ENCODE measurements at regions not wholly inside any gene's neighbourhood (a gene's known extent, or its start where the extent isn't known, plus 50 kb on each side); places are given as distances from the start of the nearest gene placed in this dataset.

DNA sequence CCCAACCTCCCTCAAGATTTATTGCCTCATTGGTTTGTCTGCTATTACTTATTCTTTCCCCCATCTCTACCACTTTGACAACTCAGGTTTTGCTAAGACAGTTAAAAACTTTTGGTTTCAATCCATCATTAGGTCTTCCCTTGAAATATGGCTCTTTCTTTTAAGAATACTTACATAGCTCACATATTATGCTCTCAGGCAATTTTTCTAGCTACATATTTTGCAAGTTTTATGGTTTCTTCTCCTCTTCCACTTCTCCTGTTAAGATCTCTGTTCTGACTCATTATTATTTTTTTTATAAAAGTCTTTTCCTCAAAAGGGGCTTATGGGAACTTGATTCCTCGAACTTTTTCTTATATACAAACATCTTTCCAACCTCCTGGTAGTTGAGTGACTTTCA is 192.4 kb upstream of the MPPED2 start:
- no peaks in the 10 kb centered on the region for H3K4me1 ChIP-seq (ENCODE audit: insufficient read depth, low read length)
- no peaks in the 10 kb centered on the region for H3K36me3 ChIP-seq (ENCODE audit: insufficient read depth, low read length)
- H3K36me3 Mint-ChIP-seq: no peaks in the 10 kb centered on the region
- H3K27me3 ChIP-seq (ENCODE audit: insufficient read depth, low read length, poor library complexity, severe bottlenecking): no peaks in the 10 kb centered on the region
- H3K27ac ChIP-seq (ENCODE audit: low read depth, low read length): no peak overlapping the region
- CTCF ChIA-PET: no interaction called here
- no peak for DNase-seq
- H3K4me3 Mint-ChIP-seq: no peak overlapping the region
- POLR2A ChIA-PET: no interaction called here
- no peak overlapping the region for H3K27ac Mint-ChIP-seq
- peaks cover 0 to 7% (median 0%) of the 10 kb centered on the region in 5 donors for H3K9me3 Mint-ChIP-seq
- no peak overlapping the region for H3K4me3 ChIP-seq (ENCODE audit: low read length)
- H3K9me3 ChIP-seq (ENCODE audit: low read length): no peaks in the 10 kb centered on the region
- no peaks in the 10 kb centered on the region for H3K27me3 Mint-ChIP-seq
- H3K4me1 Mint-ChIP-seq: no peaks in the 10 kb centered on the region

DNA sequence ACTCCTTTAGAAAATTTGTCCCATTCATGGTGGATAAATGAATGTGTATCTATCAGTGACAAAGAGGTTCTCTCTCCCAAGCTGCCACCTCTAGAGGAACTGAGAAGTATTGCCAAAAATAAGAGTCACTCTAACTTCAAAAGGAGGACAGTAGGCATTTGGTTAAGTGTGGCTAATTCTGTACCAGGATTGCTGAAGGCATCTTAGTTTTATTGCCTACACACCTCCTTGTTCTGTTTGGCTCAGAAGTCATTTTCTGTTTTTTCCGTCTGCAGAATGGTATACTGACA is 189.0 kb upstream of the MPPED2 start:
- H3K27me3 Mint-ChIP-seq: no peaks in the 10 kb centered on the region
- no peak overlapping the region for H3K27ac Mint-ChIP-seq
- Histone ChIP-seq H3K9me3 (ENCODE audit: low read length) (no peaks in the 10 kb centered on the region), H3K4me3 (ENCODE audit: low read length) (no peak overlapping the region), H3K36me3 (ENCODE audit: insufficient read depth, low read length) (no peaks in the 10 kb centered on the region), H3K27ac (ENCODE audit: low read depth, low read length) (no peak overlapping the region), H3K4me1 (ENCODE audit: insufficient read depth, low read length) (no peaks in the 10 kb centered on the region), H3K27me3 (ENCODE audit: insufficient read depth, low read length, poor library complexity, severe bottlenecking) (no peaks in the 10 kb centered on the region)
- no peak overlapping the region for H3K4me3 Mint-ChIP-seq
- peaks cover 0 to 4% (median 0%) of the 10 kb centered on the region in 5 donors for H3K9me3 Mint-ChIP-seq
- no peaks in the 10 kb centered on the region for H3K4me1 Mint-ChIP-seq
- ChIA-PET POLR2A (no interaction called here), CTCF (no interaction called here)
- H3K36me3 Mint-ChIP-seq: no peaks in the 10 kb centered on the region
- DNase-seq: no peak

DNA sequence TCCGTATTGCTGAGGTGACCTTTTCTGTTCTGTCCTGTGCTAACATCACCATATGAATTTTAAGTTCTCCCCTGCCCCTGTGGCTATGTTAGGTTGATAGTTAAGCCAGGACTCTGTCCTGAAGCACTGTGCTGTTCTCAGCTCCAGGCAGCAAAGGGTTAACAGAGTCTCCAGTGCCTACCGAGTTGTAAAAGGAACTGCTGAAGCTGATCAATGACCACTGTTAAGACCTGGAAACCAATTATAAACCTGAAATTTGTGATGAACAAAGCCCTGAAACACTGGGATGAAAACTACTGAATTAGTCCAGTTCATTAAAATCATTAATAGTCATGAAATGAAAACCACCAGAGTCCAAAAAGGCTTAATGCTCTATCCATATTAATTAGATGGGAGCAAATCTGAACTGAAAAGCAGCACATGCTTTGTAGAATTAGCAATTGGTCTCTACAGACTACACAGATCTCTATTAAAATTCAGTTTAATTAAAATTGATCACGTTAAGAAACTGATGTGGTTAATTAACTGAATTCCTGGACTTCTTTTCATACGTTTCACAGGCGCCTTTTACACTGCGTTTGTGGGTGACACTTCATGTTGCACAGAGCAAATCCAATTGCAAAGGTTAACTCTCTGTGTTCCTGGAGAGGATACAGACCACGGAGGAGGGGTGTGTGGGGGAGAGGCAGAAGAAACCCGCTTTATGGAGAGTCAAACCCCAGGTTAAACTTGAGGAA is 188.5 kb upstream of the MPPED2 start:
- no peaks in the 10 kb centered on the region for H3K27me3 Mint-ChIP-seq
- H3K27ac Mint-ChIP-seq: no peak overlapping the region
- peaks cover 0 to 4% (median 0%) of the 10 kb centered on the region in 5 donors for H3K9me3 Mint-ChIP-seq
- ChIA-PET POLR2A (no interaction called here), CTCF (interaction anchor here (1.1 kb wide), 1 partner anchor 9 kb away, joined by 4 read pairs; no protein-coding TSS in a partner anchor)
- no peaks in the 10 kb centered on the region for H3K4me1 ChIP-seq (ENCODE audit: insufficient read depth, low read length)
- no peak overlapping the region for H3K27ac ChIP-seq (ENCODE audit: low read depth, low read length)
- H3K36me3 Mint-ChIP-seq: no peaks in the 10 kb centered on the region
- no peaks in the 10 kb centered on the region for H3K27me3 ChIP-seq (ENCODE audit: insufficient read depth, low read length, poor library complexity, severe bottlenecking)
- DNase-seq: no peak
- H3K4me1 Mint-ChIP-seq: no peaks in the 10 kb centered on the region
- H3K9me3 ChIP-seq (ENCODE audit: low read length): no peaks in the 10 kb centered on the region
- H3K4me3 Mint-ChIP-seq: no peak overlapping the region
- H3K4me3 ChIP-seq (ENCODE audit: low read length): no peak overlapping the region
- H3K36me3 ChIP-seq (ENCODE audit: insufficient read depth, low read length): no peaks in the 10 kb centered on the region

GRCh38 chr11:30772908-30773307 is 186.8 kb upstream of the MPPED2 start:
- no peaks in the 10 kb centered on the region for H3K9me3 ChIP-seq (ENCODE audit: low read length)
- ChIA-PET CTCF (no interaction called here), POLR2A (no interaction called here)
- H3K4me3 Mint-ChIP-seq: no peak overlapping the region
- no peaks in the 10 kb centered on the region for H3K36me3 ChIP-seq (ENCODE audit: insufficient read depth, low read length)
- H3K4me1 ChIP-seq (ENCODE audit: insufficient read depth, low read length): no peaks in the 10 kb centered on the region
- H3K27ac Mint-ChIP-seq: no peak overlapping the region
- no peaks in the 10 kb centered on the region for H3K36me3 Mint-ChIP-seq
- H3K4me1 Mint-ChIP-seq: no peaks in the 10 kb centered on the region
- no peaks in the 10 kb centered on the region for H3K27me3 Mint-ChIP-seq
- no peaks in the 10 kb centered on the region for H3K27me3 ChIP-seq (ENCODE audit: insufficient read depth, low read length, poor library complexity, severe bottlenecking)
- no peak overlapping the region for H3K4me3 ChIP-seq (ENCODE audit: low read length)
- peaks cover 0 to 4% (median 0%) of the 10 kb centered on the region in 5 donors for H3K9me3 Mint-ChIP-seq
- DNase-seq: no peak
- H3K27ac ChIP-seq (ENCODE audit: low read depth, low read length): no peak overlapping the region

DNA sequence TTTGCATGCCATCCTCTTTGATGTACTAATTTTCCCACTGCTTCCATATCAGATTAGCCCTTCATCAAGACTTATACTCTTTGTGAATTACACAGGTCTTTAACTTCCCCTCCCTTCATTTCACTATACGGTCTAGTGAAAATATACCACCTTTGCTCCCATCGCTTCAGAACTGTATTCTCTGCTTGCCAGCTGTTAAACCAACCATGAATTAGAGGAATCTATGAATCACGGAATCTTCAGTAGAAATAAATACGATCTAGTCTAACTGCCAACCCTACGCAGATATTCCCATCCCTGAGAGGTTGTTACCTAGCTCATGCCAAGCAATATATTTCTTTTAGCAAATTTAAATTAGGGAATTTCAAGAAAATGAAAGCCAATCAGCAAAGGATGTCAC is 177.8 kb upstream of the MPPED2 start:
- DNase-seq: no peak
- Histone ChIP-seq H3K9me3 (ENCODE audit: low read length) (no peaks in the 10 kb centered on the region), H3K4me3 (ENCODE audit: low read length) (no peak overlapping the region), H3K27me3 (ENCODE audit: insufficient read depth, low read length, poor library complexity, severe bottlenecking) (no peaks in the 10 kb centered on the region), H3K27ac (ENCODE audit: low read depth, low read length) (no peak overlapping the region), H3K4me1 (ENCODE audit: insufficient read depth, low read length) (no peaks in the 10 kb centered on the region), H3K36me3 (ENCODE audit: insufficient read depth, low read length) (no peaks in the 10 kb centered on the region)
- Mint-ChIP-seq H3K4me3 (no peak overlapping the region), H3K27ac (no peak overlapping the region), H3K4me1 (no peaks in the 10 kb centered on the region), H3K9me3 (peaks cover 2 to 15% (median 5%) of the 10 kb centered on the region in 5 donors), H3K27me3 (no peaks in the 10 kb centered on the region), H3K36me3 (no peaks in the 10 kb centered on the region)
- ChIA-PET CTCF (no interaction called here), POLR2A (no interaction called here)

- no peaks in the 10 kb centered on the region for H3K27me3 ChIP-seq (ENCODE audit: insufficient read depth, low read length, poor library complexity, severe bottlenecking)
- no peak for DNase-seq
- ChIA-PET POLR2A (no interaction called here), CTCF (no interaction called here)
- no peaks in the 10 kb centered on the region for H3K27me3 Mint-ChIP-seq
- no peak overlapping the region for H3K27ac ChIP-seq (ENCODE audit: low read depth, low read length)
- no peaks in the 10 kb centered on the region for H3K4me1 Mint-ChIP-seq
- H3K36me3 Mint-ChIP-seq: no peaks in the 10 kb centered on the region
- no peak overlapping the region for H3K4me3 Mint-ChIP-seq
- no peaks in the 10 kb centered on the region for H3K36me3 ChIP-seq (ENCODE audit: insufficient read depth, low read length)
- H3K9me3 ChIP-seq (ENCODE audit: low read length): no peaks in the 10 kb centered on the region
- peaks cover 2 to 19% (median 5%) of the 10 kb centered on the region in 5 donors for H3K9me3 Mint-ChIP-seq
- H3K4me3 ChIP-seq (ENCODE audit: low read length): no peak overlapping the region
- no peaks in the 10 kb centered on the region for H3K4me1 ChIP-seq (ENCODE audit: insufficient read depth, low read length)
- H3K27ac Mint-ChIP-seq: no peak overlapping the region
Observed at GRCh38 chr11:30762188-30762587, 176.0 kb upstream of the MPPED2 start.

- Histone ChIP-seq H3K4me3 (ENCODE audit: low read length) (no peak overlapping the region), H3K36me3 (ENCODE audit: insufficient read depth, low read length) (no peaks in the 10 kb centered on the region), H3K9me3 (ENCODE audit: low read length) (no peaks in the 10 kb centered on the region), H3K4me1 (ENCODE audit: insufficient read depth, low read length) (no peaks in the 10 kb centered on the region), H3K27ac (ENCODE audit: low read depth, low read length) (no peak overlapping the region), H3K27me3 (ENCODE audit: insufficient read depth, low read length, poor library complexity, severe bottlenecking) (no peaks in the 10 kb centered on the region)
- H3K9me3 Mint-ChIP-seq: peaks cover 0 to 22% (median 5%) of the 10 kb centered on the region in 5 donors
- DNase-seq: no peak
- ChIA-PET CTCF (no interaction called here), POLR2A (no interaction called here)
- no peaks in the 10 kb centered on the region for H3K4me1 Mint-ChIP-seq
- H3K27me3 Mint-ChIP-seq: no peaks in the 10 kb centered on the region
- H3K36me3 Mint-ChIP-seq: no peaks in the 10 kb centered on the region
- no peak overlapping the region for H3K27ac Mint-ChIP-seq
- H3K4me3 Mint-ChIP-seq: no peak overlapping the region
Observed at GRCh38 chr11:30760345-30760744, 174.2 kb upstream of the MPPED2 start.

DNA sequence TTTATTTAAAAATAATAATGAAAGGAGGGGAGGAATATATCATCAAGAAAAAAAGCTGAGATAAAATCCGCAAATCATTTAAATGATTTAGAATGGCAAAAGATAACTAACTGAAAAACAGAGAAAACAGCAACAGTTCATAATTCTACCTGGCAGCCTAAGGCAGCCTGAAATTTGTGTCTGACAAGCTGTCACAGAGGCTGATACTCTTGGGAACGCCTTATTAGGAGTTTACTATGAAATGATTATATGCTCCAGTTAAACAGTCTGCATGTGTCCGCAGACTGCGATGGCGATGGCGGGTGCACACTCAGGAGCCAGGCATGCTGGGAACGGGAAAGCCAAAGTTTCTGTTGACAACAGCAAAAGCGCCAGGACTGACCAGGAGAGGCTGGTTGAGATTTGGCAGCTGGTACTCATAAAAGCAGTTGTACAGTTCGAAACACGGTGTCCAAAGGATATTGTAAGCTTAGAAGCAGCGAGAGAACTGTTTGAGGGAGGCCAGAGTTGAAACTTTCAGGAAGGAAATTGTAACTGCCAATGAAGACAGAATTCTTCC is 172.9 kb upstream of the MPPED2 start:
- Histone ChIP-seq H3K4me1 (ENCODE audit: insufficient read depth, low read length) (no peaks in the 10 kb centered on the region), H3K27me3 (ENCODE audit: insufficient read depth, low read length, poor library complexity, severe bottlenecking) (no peaks in the 10 kb centered on the region), H3K4me3 (ENCODE audit: low read length) (no peak overlapping the region), H3K36me3 (ENCODE audit: insufficient read depth, low read length) (no peaks in the 10 kb centered on the region), H3K9me3 (ENCODE audit: low read length) (no peaks in the 10 kb centered on the region), H3K27ac (ENCODE audit: low read depth, low read length) (no peak overlapping the region)
- H3K4me3 Mint-ChIP-seq: no peak overlapping the region
- no peak for DNase-seq
- CTCF ChIA-PET: no interaction called here
- H3K27me3 Mint-ChIP-seq: no peaks in the 10 kb centered on the region
- no peak overlapping the region for H3K27ac Mint-ChIP-seq
- no peaks in the 10 kb centered on the region for H3K36me3 Mint-ChIP-seq
- peaks cover under 1 to 22% (median 7%) of the 10 kb centered on the region in 5 donors for H3K9me3 Mint-ChIP-seq
- POLR2A ChIA-PET: no interaction called here
- no peaks in the 10 kb centered on the region for H3K4me1 Mint-ChIP-seq
